Right lobe of liver (tissue), 4 donors: ENCODE measurements at regions not wholly inside any gene's neighbourhood (a gene's known extent, or its start where the extent isn't known, plus 50 kb on each side); places are given as distances from the start of the nearest gene placed in this dataset.

ENCODE experiments used
- CTCF ChIP-seq, 4 donors: fragments of 200-600 bp in 3 of 4; fragments of 450-650 bp in 1 of 4; IDR thresholded peaks; one replicate each; pipeline versions ENCODE4 v1.5.1 to v1.8.0; 2016 to 2022; ENCODE audit warnings: antibody characterized with exemption in 4 of 4, mild to moderate bottlenecking in 2 of 4
- POLR2A ChIP-seq: fragments of 450-650 bp; IDR thresholded peaks from one replicate; pipeline ENCODE4 v1.6.1; 2017; ENCODE audit warnings: antibody characterized with exemption, mild to moderate bottlenecking
- donor health status: DM: no; HTN: no; CAD: no.
- donor health status: DM: no; HTN: no; CAD: no.
- donor health status: DM: no; HTN: yes; CAD: no.

DNA sequence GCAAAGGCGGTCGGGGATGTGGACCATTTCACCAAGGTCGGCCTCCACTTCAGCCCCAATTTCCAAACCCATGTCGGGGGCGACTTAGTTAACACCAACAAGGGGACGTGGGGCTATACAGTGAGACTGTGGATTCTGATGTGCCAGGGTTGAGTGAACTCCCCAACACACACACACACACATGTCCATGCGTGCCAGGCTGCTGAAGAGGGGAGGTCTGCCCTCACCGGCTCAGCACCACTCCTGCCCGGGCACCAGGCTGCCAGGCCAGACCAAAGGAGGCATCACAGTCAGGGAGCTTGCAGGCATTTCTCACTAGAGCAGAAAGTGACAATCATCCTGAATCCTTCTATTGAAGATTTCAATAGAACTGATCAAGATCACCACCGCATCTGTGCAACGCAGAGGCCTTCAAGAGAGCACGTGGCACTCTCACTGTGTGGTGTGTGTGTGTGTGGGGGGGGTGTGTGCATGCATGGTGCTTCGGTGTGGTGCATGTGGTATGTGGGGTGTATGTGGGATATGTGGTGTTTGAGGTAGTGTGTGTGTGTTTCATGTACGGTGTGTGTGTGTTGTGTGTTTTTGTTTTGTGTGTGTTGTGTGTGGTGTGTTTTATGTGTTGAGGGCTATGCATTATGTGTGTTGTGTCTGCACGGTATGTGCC is 403.5 kb upstream of the RNF32 start:
- TF ChIP-seq POLR2A: no peak
- no peak for TF ChIP-seq CTCF (IDR thresholded peaks at IDR 0.05)
